ENCODE measurements at regions not wholly inside any gene's neighbourhood (a gene's known extent, or its start where the extent isn't known, plus 50 kb on each side); places are given as distances from the start of the nearest gene placed in this dataset.
"Not testable (repeated sequence)": the region's sequence is repeated elsewhere in the genome, so short reads cannot be mapped to it uniquely, and the experiment has no call there.

DNA sequence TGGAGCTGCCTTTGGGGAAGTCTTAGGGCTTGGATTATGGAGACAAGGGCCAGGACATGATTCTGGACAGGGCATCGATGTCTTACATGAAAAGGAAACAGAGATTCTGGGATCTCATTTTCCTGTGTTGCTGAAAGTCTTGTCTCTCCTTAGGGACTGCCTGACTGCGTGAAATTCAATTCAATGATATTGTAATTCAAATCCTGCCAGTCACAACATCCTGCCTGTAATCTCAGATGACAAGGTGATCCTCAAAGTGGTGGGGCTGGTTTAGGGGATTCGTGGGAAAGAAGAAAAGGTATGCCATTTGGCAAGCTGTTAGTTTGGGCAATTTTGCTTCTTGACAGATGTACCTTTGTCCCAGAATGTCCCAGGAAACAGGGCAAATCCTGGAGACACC is 129.1 kb downstream of the KBTBD8 start:
- DNase-seq (ENCODE audit: extremely low read depth, low read depth): no peak
- no peak overlapping the region for H3K4me3 ChIP-seq (replicated peaks; ENCODE audit: low read depth, low read length)
- TF ChIP-seq, protein P1, sequence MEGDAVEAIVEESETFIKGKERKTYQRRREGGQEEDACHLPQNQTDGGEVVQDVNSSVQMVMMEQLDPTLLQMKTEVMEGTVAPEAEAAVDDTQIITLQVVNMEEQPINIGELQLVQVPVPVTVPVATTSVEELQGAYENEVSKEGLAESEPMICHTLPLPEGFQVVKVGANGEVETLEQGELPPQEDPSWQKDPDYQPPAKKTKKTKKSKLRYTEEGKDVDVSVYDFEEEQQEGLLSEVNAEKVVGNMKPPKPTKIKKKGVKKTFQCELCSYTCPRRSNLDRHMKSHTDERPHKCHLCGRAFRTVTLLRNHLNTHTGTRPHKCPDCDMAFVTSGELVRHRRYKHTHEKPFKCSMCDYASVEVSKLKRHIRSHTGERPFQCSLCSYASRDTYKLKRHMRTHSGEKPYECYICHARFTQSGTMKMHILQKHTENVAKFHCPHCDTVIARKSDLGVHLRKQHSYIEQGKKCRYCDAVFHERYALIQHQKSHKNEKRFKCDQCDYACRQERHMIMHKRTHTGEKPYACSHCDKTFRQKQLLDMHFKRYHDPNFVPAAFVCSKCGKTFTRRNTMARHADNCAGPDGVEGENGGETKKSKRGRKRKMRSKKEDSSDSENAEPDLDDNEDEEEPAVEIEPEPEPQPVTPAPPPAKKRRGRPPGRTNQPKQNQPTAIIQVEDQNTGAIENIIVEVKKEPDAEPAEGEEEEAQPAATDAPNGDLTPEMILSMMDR (IDR thresholded peaks at IDR 0.05; ENCODE audit: low read depth, low read length, missing control alignments): no peak

DNA sequence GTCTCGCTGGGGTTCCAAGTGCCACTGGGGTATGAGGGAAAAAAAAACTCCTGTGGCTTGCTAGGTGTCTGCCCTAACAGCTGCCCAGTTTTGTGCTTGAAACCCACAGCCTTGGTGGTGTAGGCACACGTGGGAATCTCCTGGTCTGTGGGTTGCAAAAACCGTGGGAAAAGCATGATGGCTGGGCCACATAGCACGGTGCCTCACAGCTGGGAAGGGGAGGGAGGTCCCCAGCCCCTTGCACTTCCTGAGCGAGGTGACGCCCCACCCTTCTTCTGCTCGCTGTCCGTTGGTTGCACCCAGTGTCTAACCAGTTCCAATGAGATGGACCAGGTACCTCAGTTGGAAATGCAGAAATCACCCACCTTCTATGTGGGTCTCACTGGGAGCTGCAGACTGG is 144.3 kb downstream of the KBTBD8 start:
- no peak for DNase-seq (ENCODE audit: extremely low read depth, low read depth)
- TF ChIP-seq, protein P1 (IDR thresholded peaks at IDR 0.05; ENCODE audit: low read depth, low read length, missing control alignments): no peak
- H3K4me3 ChIP-seq (replicated peaks; ENCODE audit: low read depth, low read length): no peak overlapping the region

DNA sequence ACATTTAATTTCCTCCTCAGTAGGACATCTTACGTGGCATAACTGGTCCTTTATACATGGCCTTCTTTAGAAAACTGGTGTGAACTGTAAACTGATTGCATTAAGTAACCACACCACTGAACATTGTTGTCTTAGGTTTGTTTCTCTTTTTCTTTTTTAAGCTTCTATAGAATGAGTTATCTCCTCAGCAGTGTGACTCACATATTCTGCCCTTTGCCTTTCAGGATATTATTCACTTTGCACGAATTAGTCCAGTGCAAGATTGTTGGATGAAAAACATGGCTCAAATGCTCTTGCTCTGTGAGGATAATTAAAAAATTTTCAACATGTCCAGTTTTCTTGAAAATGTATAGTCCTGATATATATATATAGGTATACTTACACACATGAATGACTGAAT is 147.6 kb downstream of the KBTBD8 start:
- TF ChIP-seq, protein P1 (IDR thresholded peaks at IDR 0.05; ENCODE audit: low read depth, low read length, missing control alignments): no peak
- H3K4me3 ChIP-seq (replicated peaks; ENCODE audit: low read depth, low read length): no peak overlapping the region
- DNase-seq (ENCODE audit: extremely low read depth, low read depth): no peak

DNA sequence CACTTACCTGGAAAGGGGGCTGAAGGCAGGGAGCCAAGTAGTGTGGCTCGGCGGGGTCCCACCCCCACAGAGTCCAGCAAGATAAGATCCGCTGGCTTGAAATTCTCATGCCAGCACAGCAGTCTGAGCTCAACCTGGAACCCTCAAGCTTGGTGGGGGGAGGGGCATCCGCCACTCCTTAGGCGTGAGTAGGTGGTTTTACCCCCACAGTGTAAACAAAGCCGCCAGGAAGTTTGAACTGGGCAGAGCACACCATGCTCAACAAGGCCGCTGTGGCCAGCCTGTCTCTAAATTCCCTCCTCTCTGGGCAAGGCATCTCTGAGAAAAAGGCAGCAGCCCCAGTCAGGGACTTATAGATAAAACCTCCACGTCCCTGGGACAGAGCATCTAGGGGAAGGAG is 156.3 kb downstream of the KBTBD8 start:
- no peak overlapping the region for H3K4me3 ChIP-seq (replicated peaks; ENCODE audit: low read depth, low read length)
- TF ChIP-seq, protein P1 (IDR thresholded peaks at IDR 0.05; ENCODE audit: low read depth, low read length, missing control alignments): no peak
- no peak for DNase-seq (ENCODE audit: extremely low read depth, low read depth)

DNA sequence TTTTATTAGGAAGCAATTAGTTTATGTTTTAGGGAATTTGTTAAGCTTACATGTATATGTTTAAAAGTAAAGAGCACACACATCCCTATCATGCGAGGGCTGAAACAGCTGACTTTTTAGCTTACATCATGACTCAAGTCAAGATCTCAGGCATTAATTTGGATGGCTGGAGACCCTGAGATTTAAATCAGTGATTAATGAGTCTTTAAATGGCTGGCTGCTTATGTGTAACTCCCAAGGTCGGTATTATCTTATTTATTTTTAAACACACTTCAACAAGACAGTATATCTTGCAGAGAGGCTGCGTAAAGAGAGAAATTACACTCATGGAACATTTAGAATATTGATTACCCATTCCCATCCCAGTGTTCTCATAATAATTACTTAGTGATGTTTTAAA is 169.4 kb downstream of the KBTBD8 start:
- no peak for DNase-seq (ENCODE audit: extremely low read depth, low read depth)
- TF ChIP-seq, protein P1 (IDR thresholded peaks at IDR 0.05; ENCODE audit: low read depth, low read length, missing control alignments): no peak

DNA sequence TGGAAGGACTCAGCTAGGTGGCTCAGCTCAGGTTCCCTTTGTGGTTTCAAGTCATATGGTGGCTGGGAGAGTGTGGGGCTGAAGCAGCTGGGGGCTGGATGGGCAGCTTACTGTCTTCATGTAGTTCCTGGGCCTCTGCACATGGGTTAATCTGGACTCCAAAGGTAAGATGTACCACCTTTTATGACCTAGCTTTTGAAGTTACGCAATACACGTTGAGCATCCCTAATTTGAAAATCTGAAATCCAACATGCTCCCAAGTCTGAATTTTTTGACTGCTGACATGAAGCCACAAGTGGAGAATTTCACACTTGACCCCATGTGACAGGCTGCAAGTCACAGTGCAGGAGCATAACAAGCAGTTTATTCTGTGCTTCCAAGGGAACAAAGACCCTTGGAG is 173.7 kb downstream of the KBTBD8 start:
- DNase-seq (ENCODE audit: extremely low read depth, low read depth): no peak

More for the DNA sequence above, 169.4 kb downstream of the KBTBD8 start:
- no peak overlapping the region for H3K4me3 ChIP-seq (replicated peaks; ENCODE audit: low read depth, low read length)

DNA sequence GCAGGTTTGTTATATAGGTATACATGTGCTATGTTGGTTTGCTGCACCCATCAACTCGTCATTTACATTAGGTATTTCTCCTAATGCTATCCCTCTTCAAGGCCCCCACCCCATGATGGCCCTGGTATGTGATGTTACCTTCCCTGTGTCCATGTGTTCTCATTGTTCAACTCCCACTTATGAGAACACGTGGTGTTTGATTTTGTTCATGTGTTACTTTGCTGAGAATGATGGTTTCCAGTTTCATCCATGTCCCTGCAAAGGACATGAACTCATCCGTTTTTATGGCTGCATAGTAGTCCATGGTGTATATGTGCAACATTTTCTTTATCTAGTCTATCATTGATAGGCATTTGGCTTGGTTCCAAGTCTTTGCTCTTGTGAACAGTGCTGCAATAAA is 175.0 kb downstream of the KBTBD8 start:
- DNase-seq (ENCODE audit: extremely low read depth, low read depth); H3K4me3 ChIP-seq (replicated peaks; ENCODE audit: low read depth, low read length): not testable (repeated sequence)

More for the DNA sequence above, 173.7 kb downstream of the KBTBD8 start:
- H3K4me3 ChIP-seq (replicated peaks; ENCODE audit: low read depth, low read length): no peak overlapping the region
- TF ChIP-seq, protein P1 (IDR thresholded peaks at IDR 0.05; ENCODE audit: low read depth, low read length, missing control alignments): no peak
